ENCODE measurements at regions not wholly inside any gene's neighbourhood (a gene's known extent, or its start where the extent isn't known, plus 50 kb on each side); places are given as distances from the start of the nearest gene placed in this dataset.

- no peak for ATAC-seq
- DNase-seq (ENCODE audit: low spot score), result no peak
These were observed 1544.2 kb upstream of the TMEFF2 start for GRCh38 chr2:193738892-193739291.

- no peak for ATAC-seq
- DNase-seq (ENCODE audit: low spot score), result no peak
These were observed 1518.2 kb upstream of the TMEFF2 start for GRCh38 chr2:193712912-193713311.

GRCh38 chr2:193703411-193703810 is 1508.7 kb upstream of the TMEFF2 start:
- DNase-seq (ENCODE audit: low spot score), result no peak
- no peak for ATAC-seq

GRCh38 chr2:193701484-193701883 is 1506.8 kb upstream of the TMEFF2 start:
- no peak for ATAC-seq

GRCh38 chr2:193695367-193695766 is 1500.6 kb upstream of the TMEFF2 start:
- no peak for DNase-seq (ENCODE audit: low spot score)
- ATAC-seq, result peak; percentile 43

More at GRCh38 chr2:193701484-193701883, 1506.8 kb upstream of the TMEFF2 start:
- no peak for DNase-seq (ENCODE audit: low spot score)

GRCh38 chr2:193693758-193694157 is 1499.0 kb upstream of the TMEFF2 start:
- DNase-seq (ENCODE audit: low spot score) (no peak), ATAC-seq (no peak)

GRCh38 chr2:193690572-193690971 is 1495.8 kb upstream of the TMEFF2 start:
- DNase-seq (ENCODE audit: low spot score) (no peak), ATAC-seq (no peak)

GRCh38 chr2:193687195-193687594 is 1492.5 kb upstream of the TMEFF2 start:
- DNase-seq (ENCODE audit: low spot score) (no peak), ATAC-seq (no peak)

- ATAC-seq (no peak), DNase-seq (ENCODE audit: low spot score) (no peak)
These were observed 1485.1 kb upstream of the TMEFF2 start for GRCh38 chr2:193679847-193680246.

- DNase-seq (ENCODE audit: low spot score) (no peak), ATAC-seq (no peak)
These were observed 1475.7 kb upstream of the TMEFF2 start for GRCh38 chr2:193670478-193670877.

GRCh38 chr2:193668557-193669323 is 1474.0 kb upstream of the TMEFF2 start:
- DNase-seq (ENCODE audit: low spot score) (no peak), ATAC-seq (no peak)

- DNase-seq (ENCODE audit: low spot score) (no peak), ATAC-seq (no peak)
These were observed 1433.2 kb upstream of the TMEFF2 start for GRCh38 chr2:193627927-193628272.

GRCh38 chr2:193627187-193627926 is 1432.6 kb upstream of the TMEFF2 start:
- ATAC-seq (no peak), DNase-seq (ENCODE audit: low spot score) (no peak)

- no peak for ATAC-seq
- no peak for DNase-seq (ENCODE audit: low spot score)
These were observed 1413.7 kb upstream of the TMEFF2 start for GRCh38 chr2:193608451-193608850.

- ATAC-seq, result no peak
These were observed 1396.1 kb upstream of the TMEFF2 start for GRCh38 chr2:193590831-193591230.

GRCh38 chr2:193584522-193584938 is 1389.8 kb upstream of the TMEFF2 start:
- peak; percentile 93 for ATAC-seq

More at GRCh38 chr2:193590831-193591230, 1396.1 kb upstream of the TMEFF2 start:
- no peak for DNase-seq (ENCODE audit: low spot score)

GRCh38 chr2:193583638-193584400 is 1389.1 kb upstream of the TMEFF2 start:
- DNase-seq (ENCODE audit: low spot score) (peak; percentile 79), ATAC-seq (peak; percentile 97)

More at GRCh38 chr2:193584522-193584938, 1389.8 kb upstream of the TMEFF2 start:
- peak; percentile 48 for DNase-seq (ENCODE audit: low spot score)

- DNase-seq (ENCODE audit: low spot score) (no peak), ATAC-seq (no peak)
These were observed 1387.1 kb upstream of the TMEFF2 start for GRCh38 chr2:193581807-193582206.

GRCh38 chr2:193580176-193580950 is 1385.6 kb upstream of the TMEFF2 start:
- ATAC-seq (no peak), DNase-seq (ENCODE audit: low spot score) (no peak)

- DNase-seq (ENCODE audit: low spot score) (no peak), ATAC-seq (no peak)
These were observed 1372.2 kb upstream of the TMEFF2 start for GRCh38 chr2:193566886-193567285.

GRCh38 chr2:193566276-193566675 is 1371.5 kb upstream of the TMEFF2 start:
- DNase-seq (ENCODE audit: low spot score) (no peak), ATAC-seq (no peak)
